ENCODE measurements at regions not wholly inside any gene's neighbourhood (a gene's known extent, or its start where the extent isn't known, plus 50 kb on each side); places are given as distances from the start of the nearest gene placed in this dataset.

DNA sequence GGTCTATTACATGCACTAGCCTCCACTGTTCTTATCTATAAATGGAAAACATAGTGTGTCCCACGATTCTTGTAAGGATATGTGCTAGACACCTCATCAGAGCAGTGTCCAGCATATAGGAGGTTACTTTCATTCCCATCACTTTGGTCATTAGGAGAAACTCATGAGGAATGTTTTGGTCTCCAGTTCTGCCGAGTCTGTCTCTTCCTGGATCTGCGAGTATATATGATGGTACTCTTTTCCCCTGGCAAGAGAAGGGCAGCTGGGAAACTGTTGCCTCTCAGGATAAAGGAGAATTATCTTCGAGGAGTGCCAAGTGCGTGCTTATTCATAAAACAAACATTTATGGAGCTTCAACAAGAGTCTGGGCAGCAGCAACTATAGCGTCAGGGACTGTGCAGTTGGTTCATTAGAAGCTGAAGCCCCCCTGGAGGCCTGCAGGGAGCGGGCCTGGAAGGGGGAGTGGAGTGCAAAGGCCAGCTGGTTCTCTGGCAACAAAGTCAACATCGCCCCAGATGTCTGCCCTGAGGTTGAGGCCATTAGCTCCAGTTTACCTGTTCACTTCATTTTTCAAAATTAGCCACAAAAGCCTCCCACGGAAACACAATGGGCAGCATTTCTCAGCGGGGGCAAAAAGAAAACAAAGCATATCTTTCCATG is 811.9 kb downstream of the MAFB start:
- no peak overlapping the region for H3K27ac ChIP-seq (ENCODE audit: low read depth, low read length)
- no peaks in the 10 kb centered on the region for H3K9me3 ChIP-seq (ENCODE audit: insufficient read depth, low read length)
- no peak overlapping the region for H3K4me3 ChIP-seq (ENCODE audit: insufficient read depth, low read length, poor library complexity, severe bottlenecking)
- H3K36me3 ChIP-seq (ENCODE audit: low read length), result no peaks in the 10 kb centered on the region
- H3K9me2 ChIP-seq (replicated peaks; ENCODE audit: insufficient read depth, low read length), result no peaks in the 10 kb centered on the region
- no peaks in the 10 kb centered on the region for H4K20me1 ChIP-seq (ENCODE audit: low read depth, low read length)
- no peak overlapping the region for H2AFZ ChIP-seq (ENCODE audit: low read depth, low read length, severe bottlenecking)
- no peaks in the 10 kb centered on the region for H3F3A ChIP-seq (ENCODE audit: insufficient read depth)
- no peak for TF ChIP-seq EZH2phosphoT487 (conservative IDR thresholded peaks at IDR 0.05; ENCODE audit: low read length)
- TF ChIP-seq, protein P1, sequence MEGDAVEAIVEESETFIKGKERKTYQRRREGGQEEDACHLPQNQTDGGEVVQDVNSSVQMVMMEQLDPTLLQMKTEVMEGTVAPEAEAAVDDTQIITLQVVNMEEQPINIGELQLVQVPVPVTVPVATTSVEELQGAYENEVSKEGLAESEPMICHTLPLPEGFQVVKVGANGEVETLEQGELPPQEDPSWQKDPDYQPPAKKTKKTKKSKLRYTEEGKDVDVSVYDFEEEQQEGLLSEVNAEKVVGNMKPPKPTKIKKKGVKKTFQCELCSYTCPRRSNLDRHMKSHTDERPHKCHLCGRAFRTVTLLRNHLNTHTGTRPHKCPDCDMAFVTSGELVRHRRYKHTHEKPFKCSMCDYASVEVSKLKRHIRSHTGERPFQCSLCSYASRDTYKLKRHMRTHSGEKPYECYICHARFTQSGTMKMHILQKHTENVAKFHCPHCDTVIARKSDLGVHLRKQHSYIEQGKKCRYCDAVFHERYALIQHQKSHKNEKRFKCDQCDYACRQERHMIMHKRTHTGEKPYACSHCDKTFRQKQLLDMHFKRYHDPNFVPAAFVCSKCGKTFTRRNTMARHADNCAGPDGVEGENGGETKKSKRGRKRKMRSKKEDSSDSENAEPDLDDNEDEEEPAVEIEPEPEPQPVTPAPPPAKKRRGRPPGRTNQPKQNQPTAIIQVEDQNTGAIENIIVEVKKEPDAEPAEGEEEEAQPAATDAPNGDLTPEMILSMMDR (IDR thresholded peaks at IDR 0.05; ENCODE audit: insufficient read depth, low read length, poor library complexity, severe bottlenecking), result no peak
- H3K79me2 ChIP-seq (ENCODE audit: insufficient read depth, low read length), result no peaks in the 10 kb centered on the region
- no peak overlapping the region for H3K4me2 ChIP-seq (ENCODE audit: low read depth, low read length, poor library complexity, severe bottlenecking)
- H3K27me3 ChIP-seq (ENCODE audit: low read length), result no peaks in the 10 kb centered on the region
- H3K9ac ChIP-seq (ENCODE audit: low read length), result no peak overlapping the region

DNA sequence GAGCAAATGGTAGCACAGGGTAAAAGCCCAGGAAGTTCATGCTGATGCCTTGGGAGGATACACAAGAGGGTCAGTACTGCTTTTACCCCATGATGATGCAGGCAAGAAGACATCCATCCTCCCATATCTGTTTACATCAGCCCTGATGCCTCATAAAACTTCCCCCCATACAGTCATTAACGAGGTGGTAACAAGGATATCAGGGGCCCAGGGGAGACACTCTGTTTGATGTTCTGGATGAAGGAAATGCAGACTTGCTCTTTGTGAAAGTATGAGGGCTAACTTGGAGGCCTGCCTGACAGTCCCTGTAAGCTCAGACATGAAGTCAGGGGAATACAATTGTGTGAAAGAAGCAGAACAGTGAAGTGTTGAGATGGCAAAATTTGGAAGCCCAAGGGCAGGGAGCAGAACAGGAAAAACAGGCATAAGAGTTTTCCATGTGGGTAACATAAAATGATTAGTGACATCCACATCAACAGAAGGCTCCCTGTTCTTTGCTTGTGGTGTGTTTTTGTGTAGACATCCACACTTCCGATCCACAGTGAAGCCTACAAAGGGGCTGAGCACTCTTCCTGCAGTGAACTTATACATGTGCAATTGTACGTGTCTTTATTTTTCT is 813.4 kb downstream of the MAFB start:
- Histone ChIP-seq H3K36me3 (ENCODE audit: low read length) (no peaks in the 10 kb centered on the region), H3F3A (ENCODE audit: insufficient read depth) (no peaks in the 10 kb centered on the region), H3K27ac (ENCODE audit: low read depth, low read length) (no peak overlapping the region), H3K4me3 (ENCODE audit: insufficient read depth, low read length, poor library complexity, severe bottlenecking) (no peak overlapping the region), H2AFZ (ENCODE audit: low read depth, low read length, severe bottlenecking) (no peak overlapping the region), H4K20me1 (ENCODE audit: low read depth, low read length) (no peaks in the 10 kb centered on the region), H3K27me3 (ENCODE audit: low read length) (no peaks in the 10 kb centered on the region), H3K9me3 (ENCODE audit: insufficient read depth, low read length) (no peaks in the 10 kb centered on the region), H3K79me2 (ENCODE audit: insufficient read depth, low read length) (no peaks in the 10 kb centered on the region), H3K9ac (ENCODE audit: low read length) (no peak overlapping the region), H3K9me2 (replicated peaks; ENCODE audit: insufficient read depth, low read length) (no peaks in the 10 kb centered on the region), H3K4me2 (ENCODE audit: low read depth, low read length, poor library complexity, severe bottlenecking) (no peak overlapping the region)
- TF ChIP-seq, protein P1 (IDR thresholded peaks at IDR 0.05; ENCODE audit: insufficient read depth, low read length, poor library complexity, severe bottlenecking), result no peak

DNA sequence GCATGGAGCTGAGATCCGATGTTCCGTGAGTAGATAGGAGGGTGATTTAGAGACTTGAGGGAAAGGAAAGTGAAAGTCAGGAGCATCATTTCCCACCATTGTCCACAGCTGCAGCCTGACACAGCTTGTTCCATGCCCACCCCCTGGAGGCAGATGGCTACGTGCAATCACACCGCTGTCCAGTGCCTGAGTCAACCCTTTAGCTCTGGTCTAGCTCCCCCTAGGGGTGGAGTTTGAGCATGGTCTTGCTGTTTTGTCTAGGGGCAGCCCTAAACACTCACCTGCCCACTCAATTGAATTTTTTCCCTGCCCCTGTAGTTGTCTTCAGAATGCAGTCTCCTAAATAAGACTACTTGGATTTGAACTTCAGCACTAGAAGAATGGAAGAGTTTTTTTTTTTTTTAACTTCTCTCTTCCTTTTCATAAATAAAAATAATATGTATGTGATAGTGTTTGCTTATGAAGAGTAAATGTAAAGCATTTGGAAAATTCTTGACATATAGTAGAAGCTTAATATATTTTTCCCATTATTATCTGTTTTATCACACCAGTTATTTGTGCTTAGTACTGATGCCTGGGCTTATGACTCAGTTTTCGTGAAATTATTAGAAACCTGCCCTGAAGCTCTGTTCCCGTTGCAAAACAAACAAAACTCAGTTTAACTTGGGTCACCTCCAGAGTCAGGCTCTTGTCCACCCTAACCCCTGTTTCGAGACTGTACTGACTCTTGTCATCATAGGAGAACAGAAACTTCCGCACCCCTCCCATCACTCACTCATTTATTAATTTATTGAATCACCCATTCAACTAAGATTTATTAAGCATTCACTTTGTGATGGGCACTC is 814.8 kb downstream of the MAFB start:
- Histone ChIP-seq H3K9me3 (ENCODE audit: insufficient read depth, low read length) (no peaks in the 10 kb centered on the region), H3K4me3 (ENCODE audit: insufficient read depth, low read length, poor library complexity, severe bottlenecking) (no peak overlapping the region), H3K27me3 (ENCODE audit: low read length) (no peaks in the 10 kb centered on the region), H3K4me2 (ENCODE audit: low read depth, low read length, poor library complexity, severe bottlenecking) (peak overlapping the region; percentile 31), H3K27ac (ENCODE audit: low read depth, low read length) (no peak overlapping the region), H3F3A (ENCODE audit: insufficient read depth) (no peaks in the 10 kb centered on the region), H4K20me1 (ENCODE audit: low read depth, low read length) (no peaks in the 10 kb centered on the region), H3K36me3 (ENCODE audit: low read length) (no peaks in the 10 kb centered on the region), H2AFZ (ENCODE audit: low read depth, low read length, severe bottlenecking) (peak overlapping the region; percentile 10), H3K9me2 (replicated peaks; ENCODE audit: insufficient read depth, low read length) (no peaks in the 10 kb centered on the region), H3K9ac (ENCODE audit: low read length) (no peak overlapping the region), H3K79me2 (ENCODE audit: insufficient read depth, low read length) (no peaks in the 10 kb centered on the region)
- TF ChIP-seq, protein P1 (IDR thresholded peaks at IDR 0.05; ENCODE audit: insufficient read depth, low read length, poor library complexity, severe bottlenecking), result peak; percentile 56
- TF ChIP-seq EZH2phosphoT487 (conservative IDR thresholded peaks at IDR 0.05; ENCODE audit: low read length), result no peak

Measured in SU-DHL-6 (cell line).